ENCODE measurements at regions not wholly inside any gene's neighbourhood (a gene's known extent, or its start where the extent isn't known, plus 50 kb on each side); places are given as distances from the start of the nearest gene placed in this dataset.

DNA sequence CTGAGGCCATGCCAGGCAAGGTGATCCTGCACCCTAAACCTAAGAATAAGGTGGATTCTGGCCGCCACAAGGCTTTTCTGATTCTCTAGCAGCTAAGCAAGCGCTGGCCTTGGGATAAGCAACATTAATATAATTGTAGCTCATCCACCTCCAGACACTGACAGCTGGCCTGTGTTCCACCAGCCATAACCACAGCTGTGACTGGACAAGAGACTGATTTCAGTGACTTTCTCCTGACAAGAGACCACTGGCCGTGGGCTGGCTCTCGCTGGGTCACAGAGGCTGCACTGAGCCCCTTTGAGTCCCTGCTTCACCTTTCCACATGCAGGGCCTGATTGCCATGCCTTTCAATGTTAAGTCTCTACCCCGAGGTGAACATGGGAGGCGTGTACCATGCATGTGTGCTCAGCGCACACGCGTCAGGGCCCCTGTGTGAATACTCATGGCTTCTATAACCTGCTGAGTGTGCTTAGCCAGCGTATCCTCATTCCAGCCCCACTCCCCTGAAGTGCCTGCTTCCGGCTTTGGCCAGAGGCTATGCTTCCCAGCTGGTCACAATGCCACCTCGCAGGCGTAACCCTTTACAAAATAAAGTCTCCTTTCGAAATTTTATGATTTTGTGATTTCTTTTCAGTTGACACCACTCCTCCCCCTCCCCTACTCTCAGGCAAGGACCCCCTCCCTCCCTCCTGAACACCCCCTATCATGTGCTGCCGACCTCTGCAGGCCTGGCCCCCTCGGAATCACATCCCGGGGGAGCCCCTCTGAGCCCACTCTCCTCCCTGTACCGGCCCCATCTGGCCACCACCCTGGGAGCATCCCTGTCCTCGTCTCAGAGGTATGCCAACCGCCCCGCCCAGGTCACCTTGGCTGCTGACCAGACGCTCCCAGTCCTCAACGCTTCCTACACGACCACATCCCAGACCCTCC is 128.1 kb downstream of the CTTN start:
- TF ChIP-seq, protein P1, sequence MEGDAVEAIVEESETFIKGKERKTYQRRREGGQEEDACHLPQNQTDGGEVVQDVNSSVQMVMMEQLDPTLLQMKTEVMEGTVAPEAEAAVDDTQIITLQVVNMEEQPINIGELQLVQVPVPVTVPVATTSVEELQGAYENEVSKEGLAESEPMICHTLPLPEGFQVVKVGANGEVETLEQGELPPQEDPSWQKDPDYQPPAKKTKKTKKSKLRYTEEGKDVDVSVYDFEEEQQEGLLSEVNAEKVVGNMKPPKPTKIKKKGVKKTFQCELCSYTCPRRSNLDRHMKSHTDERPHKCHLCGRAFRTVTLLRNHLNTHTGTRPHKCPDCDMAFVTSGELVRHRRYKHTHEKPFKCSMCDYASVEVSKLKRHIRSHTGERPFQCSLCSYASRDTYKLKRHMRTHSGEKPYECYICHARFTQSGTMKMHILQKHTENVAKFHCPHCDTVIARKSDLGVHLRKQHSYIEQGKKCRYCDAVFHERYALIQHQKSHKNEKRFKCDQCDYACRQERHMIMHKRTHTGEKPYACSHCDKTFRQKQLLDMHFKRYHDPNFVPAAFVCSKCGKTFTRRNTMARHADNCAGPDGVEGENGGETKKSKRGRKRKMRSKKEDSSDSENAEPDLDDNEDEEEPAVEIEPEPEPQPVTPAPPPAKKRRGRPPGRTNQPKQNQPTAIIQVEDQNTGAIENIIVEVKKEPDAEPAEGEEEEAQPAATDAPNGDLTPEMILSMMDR (IDR thresholded peaks at IDR 0.05; ENCODE audit: low read depth, low read length, missing input control), result no peak
- no peak for TF ChIP-seq YY1 (IDR thresholded peaks at IDR 0.05)
- TF ChIP-seq, protein P2, sequence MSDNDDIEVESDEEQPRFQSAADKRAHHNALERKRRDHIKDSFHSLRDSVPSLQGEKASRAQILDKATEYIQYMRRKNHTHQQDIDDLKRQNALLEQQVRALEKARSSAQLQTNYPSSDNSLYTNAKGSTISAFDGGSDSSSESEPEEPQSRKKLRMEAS (IDR thresholded peaks at IDR 0.05), result no peak
- TF ChIP-seq, protein P3, sequence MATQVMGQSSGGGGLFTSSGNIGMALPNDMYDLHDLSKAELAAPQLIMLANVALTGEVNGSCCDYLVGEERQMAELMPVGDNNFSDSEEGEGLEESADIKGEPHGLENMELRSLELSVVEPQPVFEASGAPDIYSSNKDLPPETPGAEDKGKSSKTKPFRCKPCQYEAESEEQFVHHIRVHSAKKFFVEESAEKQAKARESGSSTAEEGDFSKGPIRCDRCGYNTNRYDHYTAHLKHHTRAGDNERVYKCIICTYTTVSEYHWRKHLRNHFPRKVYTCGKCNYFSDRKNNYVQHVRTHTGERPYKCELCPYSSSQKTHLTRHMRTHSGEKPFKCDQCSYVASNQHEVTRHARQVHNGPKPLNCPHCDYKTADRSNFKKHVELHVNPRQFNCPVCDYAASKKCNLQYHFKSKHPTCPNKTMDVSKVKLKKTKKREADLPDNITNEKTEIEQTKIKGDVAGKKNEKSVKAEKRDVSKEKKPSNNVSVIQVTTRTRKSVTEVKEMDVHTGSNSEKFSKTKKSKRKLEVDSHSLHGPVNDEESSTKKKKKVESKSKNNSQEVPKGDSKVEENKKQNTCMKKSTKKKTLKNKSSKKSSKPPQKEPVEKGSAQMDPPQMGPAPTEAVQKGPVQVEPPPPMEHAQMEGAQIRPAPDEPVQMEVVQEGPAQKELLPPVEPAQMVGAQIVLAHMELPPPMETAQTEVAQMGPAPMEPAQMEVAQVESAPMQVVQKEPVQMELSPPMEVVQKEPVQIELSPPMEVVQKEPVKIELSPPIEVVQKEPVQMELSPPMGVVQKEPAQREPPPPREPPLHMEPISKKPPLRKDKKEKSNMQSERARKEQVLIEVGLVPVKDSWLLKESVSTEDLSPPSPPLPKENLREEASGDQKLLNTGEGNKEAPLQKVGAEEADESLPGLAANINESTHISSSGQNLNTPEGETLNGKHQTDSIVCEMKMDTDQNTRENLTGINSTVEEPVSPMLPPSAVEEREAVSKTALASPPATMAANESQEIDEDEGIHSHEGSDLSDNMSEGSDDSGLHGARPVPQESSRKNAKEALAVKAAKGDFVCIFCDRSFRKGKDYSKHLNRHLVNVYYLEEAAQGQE (IDR thresholded peaks at IDR 0.05), result no peak

Data from liver (tissue), 2 donors.